ENCODE measurements at regions not wholly inside any gene's neighbourhood (a gene's known extent, or its start where the extent isn't known, plus 50 kb on each side); places are given as distances from the start of the nearest gene placed in this dataset.

- intact Hi-C loops (cut with micrococcal nuclease), result no loop called here
Measured at GRCh38 chr12:87689196-87689595, 340.0 kb downstream of the C12orf50 start.

DNA sequence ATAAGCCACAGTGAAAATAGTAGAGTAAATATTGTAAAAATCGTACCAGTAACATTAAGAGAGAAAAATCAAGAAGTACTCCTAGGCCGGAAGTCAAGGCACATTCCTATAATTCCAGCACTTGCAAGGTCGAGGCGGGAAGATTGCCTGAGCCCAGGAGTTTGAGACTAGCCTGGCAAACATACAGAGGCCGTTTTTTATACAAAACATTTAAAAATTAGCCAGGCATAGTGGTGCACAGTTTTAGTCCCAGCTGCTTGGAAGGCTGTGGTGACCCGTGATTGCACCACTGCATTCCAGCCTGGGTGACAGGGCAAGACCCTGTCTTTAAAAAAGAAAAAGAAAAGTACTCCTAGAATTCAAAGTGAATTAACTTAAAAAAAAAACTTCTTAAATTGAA is 341.8 kb downstream of the C12orf50 start:
- intact Hi-C loops (cut with micrococcal nuclease), result no loop called here

GRCh38 chr12:87685696-87686095 is 343.5 kb downstream of the C12orf50 start:
- intact Hi-C loops (cut with micrococcal nuclease), result no loop called here

DNA sequence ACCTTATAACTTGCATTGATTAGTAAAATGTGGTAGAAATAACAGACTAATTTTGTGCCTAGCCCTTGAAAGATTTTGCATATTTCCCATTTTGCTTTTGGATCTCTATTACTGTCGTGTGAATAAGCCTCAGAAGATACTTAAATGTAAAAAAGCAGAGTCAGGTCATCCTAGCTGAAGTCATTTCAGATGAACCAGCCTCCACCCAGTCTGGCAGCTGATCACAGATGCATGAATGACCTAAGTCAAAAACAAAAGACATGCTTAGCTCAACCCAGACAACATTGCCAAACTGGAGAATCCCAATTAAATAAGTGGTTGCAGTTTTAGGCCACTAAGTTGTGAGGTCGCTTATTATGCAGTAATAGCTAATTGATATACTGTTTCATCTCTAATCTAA is 349.9 kb downstream of the C12orf50 start:
- intact Hi-C loops (cut with micrococcal nuclease), result no loop called here

- intact Hi-C loops (cut with micrococcal nuclease), result no loop called here
Measured at GRCh38 chr12:87678453-87678852, 350.7 kb downstream of the C12orf50 start.

DNA sequence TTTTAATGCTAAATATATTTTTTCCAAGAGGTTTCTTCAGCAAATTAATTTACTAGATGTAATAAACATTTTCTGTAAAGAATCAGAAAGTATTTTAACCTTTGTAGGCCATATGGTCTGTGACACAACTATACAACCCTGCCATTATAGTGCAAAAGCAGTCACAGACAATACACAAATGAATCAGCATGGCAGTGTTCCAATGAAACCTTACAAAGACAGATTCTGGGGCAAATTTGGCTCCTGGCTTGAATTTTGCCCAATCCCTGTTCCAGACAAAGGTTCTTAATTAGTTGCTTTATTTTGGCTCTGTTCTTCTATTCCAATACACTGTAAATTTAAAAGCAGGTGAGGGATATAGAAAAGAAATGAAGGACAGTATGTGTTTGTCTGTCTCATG is 352.5 kb downstream of the C12orf50 start:
- intact Hi-C loops (cut with micrococcal nuclease), result no loop called here

GRCh38 chr12:87671757-87672156 is 357.4 kb downstream of the C12orf50 start:
- intact Hi-C loops (cut with micrococcal nuclease), result no loop called here

GRCh38 chr12:87670448-87670847 is 358.8 kb downstream of the C12orf50 start:
- intact Hi-C loops (cut with micrococcal nuclease), result no loop called here

DNA sequence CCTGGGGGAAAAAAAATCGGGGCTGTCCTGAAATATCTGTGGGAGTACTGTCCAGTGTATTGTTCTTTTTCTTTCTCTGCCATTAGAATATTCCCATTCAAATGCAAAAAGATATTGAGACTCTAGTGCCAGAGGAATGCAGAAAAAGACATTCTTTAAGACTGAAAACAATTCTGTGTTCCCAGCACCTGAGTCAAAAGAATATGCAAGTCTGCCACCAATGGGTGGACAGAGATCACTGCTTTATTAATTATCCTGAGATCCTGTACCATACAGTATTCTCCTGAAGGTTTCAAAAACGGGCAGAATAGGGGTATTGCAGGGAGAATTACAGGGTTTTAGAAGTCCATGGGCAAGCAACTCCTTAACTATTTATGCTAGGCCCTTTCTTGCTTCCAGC is 361.8 kb downstream of the C12orf50 start:
- intact Hi-C loops (cut with micrococcal nuclease), result no loop called here

GRCh38 chr12:87661786-87662377 is 367.3 kb downstream of the C12orf50 start:
- intact Hi-C loops (cut with micrococcal nuclease), result no loop called here

DNA sequence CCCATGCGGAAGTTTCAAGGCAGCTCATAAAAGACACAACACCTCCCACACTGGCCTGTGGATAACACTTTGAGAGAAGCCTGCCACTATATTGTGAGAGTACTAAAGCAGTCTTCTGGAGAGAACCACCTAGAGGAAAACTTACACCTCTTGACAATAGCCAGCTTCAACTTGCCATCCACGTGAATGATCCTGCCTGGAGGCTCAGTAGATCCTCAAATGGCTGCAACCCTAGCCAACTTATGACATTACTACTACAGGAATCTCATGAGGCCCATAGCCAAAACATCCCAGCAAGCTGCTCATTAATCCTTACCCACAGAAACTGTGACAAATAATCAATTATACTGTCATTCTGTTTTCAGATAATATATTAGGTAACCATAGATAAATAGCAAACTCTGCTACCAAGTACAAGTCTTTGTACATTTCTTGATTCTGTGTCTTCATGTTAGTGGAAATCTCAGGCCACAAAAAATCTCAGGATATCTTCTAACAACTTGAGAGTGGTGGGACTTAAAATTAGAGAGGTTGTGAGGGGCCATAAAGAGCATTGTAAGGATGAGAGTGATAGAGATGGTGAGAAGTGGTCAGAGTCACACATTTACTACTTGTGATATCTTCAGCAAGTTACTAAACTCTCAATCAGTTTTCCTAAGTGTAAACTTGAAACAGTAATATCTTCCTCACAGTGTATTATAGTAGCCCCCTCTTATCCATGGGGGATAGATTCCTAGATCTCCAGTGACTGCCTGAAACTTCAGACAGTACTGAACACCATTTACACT is 368.0 kb downstream of the C12orf50 start:
- intact Hi-C loops (cut with micrococcal nuclease), result no loop called here

- intact Hi-C loops (cut with micrococcal nuclease), result no loop called here
Measured at GRCh38 chr12:87660291-87660690, 368.9 kb downstream of the C12orf50 start.

DNA sequence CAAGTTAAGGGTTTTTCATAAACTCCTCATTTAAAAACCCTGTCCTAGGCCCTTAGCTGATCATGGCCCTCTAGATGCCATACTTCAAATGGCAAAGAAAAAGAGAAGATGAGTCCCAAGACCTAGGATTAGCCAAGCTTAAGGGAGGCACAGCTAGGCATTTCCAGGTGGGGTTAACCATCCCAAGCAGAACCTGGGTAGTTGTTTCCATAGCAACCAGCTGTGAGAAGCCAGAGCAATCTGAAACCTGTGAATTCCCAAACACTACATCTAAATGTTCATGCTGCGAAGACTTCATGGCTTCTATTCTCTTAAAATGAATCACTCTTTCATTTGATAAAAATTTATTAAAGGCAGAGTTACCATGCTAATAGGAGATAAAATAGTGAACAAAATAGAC is 372.9 kb downstream of the C12orf50 start:
- intact Hi-C loops (cut with micrococcal nuclease), result no loop called here

DNA sequence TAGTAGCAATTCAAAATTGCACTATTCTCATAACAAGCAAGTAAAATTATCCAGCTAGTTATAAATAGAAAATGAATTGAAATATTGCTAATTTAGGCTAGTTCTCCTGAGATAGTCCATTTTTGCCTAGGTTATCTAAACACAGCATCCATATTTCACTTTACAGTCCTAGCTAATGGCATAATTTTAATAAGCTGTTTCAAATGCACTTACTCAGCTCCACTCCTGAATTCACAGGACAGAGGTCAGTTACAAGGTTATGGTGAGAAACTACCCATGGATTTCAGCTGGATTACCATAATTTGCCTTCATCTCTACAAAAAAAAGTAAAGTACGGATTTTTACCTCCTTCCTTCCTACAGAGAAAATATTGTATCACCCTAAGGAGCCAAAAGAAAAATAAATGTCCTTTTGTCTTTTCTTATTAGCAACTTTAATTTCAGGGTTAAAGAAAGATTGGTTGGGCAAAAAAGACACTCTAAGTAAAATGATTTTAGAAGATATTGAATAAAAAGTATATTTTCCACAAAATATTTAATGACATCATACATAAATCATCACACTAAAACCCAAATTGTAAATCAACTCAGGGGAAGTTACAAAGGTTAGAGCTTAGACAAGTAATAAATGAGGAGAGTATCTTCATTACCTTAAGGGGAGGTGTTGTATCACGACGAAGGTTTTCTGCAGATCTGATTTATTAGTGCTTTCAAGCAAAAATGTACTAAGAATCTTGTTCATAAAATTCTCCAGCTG is 377.4 kb downstream of the C12orf50 start:
- intact Hi-C loops (cut with micrococcal nuclease), result no loop called here

GRCh38 chr12:87642245-87642644 is 387.0 kb downstream of the C12orf50 start:
- intact Hi-C loops (cut with micrococcal nuclease), result no loop called here

DNA sequence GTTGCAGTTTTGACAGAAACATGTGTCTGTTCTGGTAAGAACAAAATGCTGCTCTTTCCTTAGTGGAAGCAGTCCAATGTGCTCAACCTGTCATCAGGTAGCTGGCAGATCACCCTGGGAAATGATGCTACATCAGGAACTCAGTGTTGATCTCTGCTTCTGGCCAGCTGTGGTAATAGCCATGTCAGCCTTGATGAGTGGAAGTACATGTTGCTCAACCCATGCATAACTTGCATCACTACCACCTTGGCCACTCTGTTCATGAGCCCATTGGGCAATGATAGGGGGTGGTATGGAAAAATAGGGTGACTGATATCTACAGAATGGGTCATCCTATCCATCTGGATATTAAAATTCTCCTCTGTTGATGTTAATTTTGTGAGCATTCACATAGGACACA is 411.0 kb downstream of the C12orf50 start:
- intact Hi-C loops (cut with micrococcal nuclease), result no loop called here

DNA sequence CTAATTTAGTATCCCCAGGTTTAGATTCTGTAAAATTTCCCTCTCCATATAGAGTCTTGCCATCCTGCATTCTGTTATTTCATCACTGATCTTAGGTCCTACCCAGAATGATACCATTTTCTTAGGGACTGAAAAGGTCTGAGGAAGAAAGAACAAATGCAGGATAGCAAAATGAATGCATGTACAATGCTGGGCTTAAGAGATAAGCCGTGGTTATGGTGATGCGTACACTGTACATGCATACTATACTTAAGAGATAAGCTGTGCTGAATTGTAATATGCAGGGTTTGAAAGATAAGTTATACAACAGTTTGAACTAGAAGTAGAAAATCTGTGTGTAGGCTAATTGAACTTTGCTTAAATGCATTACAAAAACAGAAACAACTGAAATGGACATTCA is 416.2 kb downstream of the C12orf50 start:
- intact Hi-C loops (cut with micrococcal nuclease), result no loop called here

GRCh38 chr12:87608321-87608720 is 420.9 kb downstream of the C12orf50 start:
- intact Hi-C loops (cut with micrococcal nuclease), result no loop called here

DNA sequence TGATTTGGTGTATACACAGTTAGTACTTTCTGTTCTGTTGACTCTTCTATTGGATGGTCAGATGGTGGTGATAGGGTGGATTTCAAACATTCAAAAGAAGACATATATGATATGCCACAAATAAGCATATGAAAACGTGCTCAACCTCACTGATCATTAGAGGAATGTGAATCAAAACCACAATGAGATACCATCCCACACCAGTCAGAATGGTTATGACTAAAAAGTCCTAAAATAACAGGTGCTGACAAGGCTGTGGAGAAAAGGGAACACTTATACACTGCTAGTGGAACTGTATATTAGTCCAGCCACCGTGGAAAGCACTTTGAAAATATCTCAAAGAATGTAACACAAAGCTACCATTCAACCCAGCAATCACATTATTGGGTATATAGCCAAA is 425.5 kb downstream of the C12orf50 start:
- intact Hi-C loops (cut with micrococcal nuclease), result no loop called here

- intact Hi-C loops (cut with micrococcal nuclease), result no loop called here
Measured at GRCh38 chr12:87599459-87599858, 429.7 kb downstream of the C12orf50 start.

DNA sequence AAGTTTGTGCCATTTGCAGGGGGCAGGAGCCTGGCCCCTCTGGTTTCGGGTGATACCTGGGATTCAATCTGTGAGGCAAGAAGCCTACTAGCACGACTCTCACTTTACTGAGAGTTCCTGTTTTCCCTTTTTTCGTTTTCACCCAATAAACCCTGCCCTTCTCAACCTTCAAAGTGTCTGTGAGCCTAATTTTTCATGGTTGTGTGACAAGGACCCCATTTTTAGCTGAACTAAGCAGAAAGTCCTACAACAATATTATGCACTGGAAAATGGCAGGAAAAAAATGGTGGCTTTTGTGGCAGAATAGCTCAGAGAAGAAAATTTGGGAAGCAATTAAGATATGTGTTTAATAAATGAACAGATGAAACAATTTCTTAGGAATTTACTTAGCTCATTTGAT is 432.1 kb downstream of the C12orf50 start:
- intact Hi-C loops (cut with micrococcal nuclease), result no loop called here

DNA sequence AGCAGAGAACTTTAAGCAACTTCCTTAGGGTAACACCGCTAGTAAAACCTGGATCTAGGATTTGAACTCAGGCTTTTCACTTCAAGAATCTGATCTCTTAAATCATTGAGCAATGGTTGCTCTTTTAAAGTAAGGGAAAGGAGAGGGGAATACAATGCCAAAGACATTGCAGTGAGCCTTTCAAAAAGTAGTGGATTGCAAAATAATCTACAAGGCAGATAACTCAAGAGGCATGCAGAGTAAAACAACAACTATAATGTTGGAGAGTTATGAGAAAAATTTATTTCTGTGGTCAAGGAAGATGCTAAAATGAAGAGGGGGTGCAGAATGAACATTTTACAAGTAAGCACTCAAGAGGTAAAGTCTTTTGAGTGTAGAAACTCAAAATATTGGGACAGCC is 432.6 kb downstream of the C12orf50 start:
- intact Hi-C loops (cut with micrococcal nuclease), result no loop called here

GRCh38 chr12:87596134-87596533 is 433.1 kb downstream of the C12orf50 start:
- intact Hi-C loops (cut with micrococcal nuclease), result no loop called here
